Sigmoid colon (tissue), 4 donors: ENCODE measurements at regions not wholly inside any gene's neighbourhood (a gene's known extent, or its start where the extent isn't known, plus 50 kb on each side); places are given as distances from the start of the nearest gene placed in this dataset.

ENCODE experiments used
- CTCF ChIP-seq, 4 experiments: fragments of 450-650 bp in 3 of 4; fragments of 200-600 bp in 1 of 4; IDR thresholded peaks; one replicate each; pipeline ENCODE4 v1.5.1; 2016 to 2019; ENCODE audit warnings: antibody characterized with exemption in 4 of 4, mild to moderate bottlenecking in 3 of 4, moderate library complexity in 2 of 4
- POLR2A ChIP-seq, 2 donors: fragments of 450-650 bp; IDR thresholded peaks; one replicate each; pipeline ENCODE4 v1.6.1; 2016; ENCODE audit warnings: antibody characterized with exemption in 2 of 2, mild to moderate bottlenecking in 2 of 2, moderate library complexity in 2 of 2
- POLR2AphosphoS5 ChIP-seq, 4 donors: sonication (generic); formaldehyde crosslinking; IDR thresholded peaks; one replicate each; pipeline ENCODE4 v1.6.1; 2017; ENCODE audit warnings: antibody characterized with exemption in 4 of 4

- TF ChIP-seq CTCF (IDR thresholded peaks at IDR 0.05) = no peak
- no peak for TF ChIP-seq POLR2AphosphoS5 (IDR thresholded peaks at IDR 0.05)
- TF ChIP-seq POLR2A (IDR thresholded peaks at IDR 0.05) = no peak
Observed at GRCh38 chr3:107133891-107134290, 243.3 kb upstream of the CCDC54 start.
